ENCODE measurements at regions not wholly inside any gene's neighbourhood (a gene's known extent, or its start where the extent isn't known, plus 50 kb on each side); places are given as distances from the start of the nearest gene placed in this dataset.

- no peak for DNase-seq
These were observed 199.9 kb upstream of the NEIL3 start for GRCh38 chr4:177109769-177110168.

- DNase-seq: no peak
These were observed 193.5 kb upstream of the NEIL3 start for GRCh38 chr4:177116161-177116560.

DNA sequence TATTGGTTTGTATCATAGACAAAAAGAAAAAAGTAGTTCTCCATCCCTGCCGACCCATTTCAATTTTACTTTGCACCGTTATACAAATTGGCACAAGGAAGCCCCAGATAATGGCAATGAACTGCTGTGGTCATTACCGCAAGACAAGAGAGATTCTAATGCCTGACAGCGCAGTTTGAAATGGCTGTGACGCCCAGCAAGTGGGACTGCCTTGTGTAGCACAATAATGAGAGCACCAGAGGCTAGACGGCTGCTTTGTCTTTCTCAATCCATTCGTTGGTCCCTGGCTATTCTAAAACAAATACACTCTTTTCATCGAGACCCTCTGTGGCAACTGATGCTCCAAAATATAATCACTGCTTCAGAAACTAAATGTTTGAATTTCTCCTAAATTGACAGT, 192.4 kb upstream of the NEIL3 start:
- DNase-seq: no peak

DNA sequence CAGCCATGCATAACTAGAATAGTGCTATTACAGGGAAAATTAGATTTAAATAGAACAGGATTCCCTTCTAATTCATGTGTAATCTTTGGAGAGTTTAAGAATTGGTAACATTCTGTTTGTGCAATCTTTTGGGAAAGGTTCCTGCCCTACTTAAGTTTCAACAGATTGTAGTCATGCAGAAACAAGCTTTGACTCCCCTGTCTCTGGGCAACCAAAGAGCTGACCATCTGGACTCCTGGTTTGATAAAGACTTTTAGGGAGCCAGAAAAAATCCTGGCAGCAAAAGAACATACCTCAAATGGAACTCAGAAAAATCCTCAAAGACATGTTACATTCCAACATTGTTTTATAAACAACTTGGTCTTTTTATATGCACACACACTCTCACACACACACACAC, 191.1 kb upstream of the NEIL3 start:
- no peak for DNase-seq

- no peak for DNase-seq
These were observed 190.6 kb upstream of the NEIL3 start for GRCh38 chr4:177119021-177119471.

- no peak for DNase-seq
These were observed 190.0 kb upstream of the NEIL3 start for GRCh38 chr4:177119691-177120090.

DNA sequence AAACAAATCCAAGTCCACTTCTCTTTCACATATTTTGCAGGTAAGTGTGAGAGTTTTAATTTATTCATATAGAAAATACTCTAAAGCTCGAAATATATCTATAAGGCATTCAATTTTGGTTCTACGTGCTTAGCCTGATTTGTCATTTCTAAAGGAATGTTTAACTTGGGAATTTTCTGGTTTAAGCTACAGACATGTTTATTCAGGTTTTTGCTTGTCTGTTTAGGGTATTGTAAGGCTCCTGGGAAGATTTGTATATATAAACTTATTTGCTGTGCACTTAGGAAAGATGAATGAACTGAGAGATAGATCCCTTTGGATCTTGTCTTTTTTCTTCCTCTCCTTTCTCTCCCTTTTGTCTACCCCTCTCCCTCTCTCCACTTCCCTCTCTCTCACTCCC, 185.9 kb upstream of the NEIL3 start:
- DNase-seq: no peak

GRCh38 chr4:177124349-177125064, 185.2 kb upstream of the NEIL3 start:
- no peak for DNase-seq

DNA sequence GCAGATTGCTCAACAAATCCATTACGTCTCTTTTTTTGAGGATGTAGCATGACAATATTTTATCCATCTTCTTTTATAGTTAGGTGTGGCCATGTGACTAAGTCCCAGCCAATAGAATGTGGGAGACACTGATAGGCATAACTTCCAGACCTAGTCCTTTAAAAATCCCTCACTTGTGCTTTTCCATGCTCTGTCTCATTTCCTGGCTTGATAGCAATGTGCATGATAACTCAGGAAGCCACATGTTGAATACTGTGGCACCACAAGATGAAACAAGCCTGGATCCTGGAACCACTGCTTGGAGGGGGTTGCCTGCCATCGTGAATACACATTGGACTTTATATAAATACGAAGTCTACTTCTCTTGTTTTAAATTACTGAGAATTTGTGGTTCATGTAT, 184.0 kb upstream of the NEIL3 start:
- DNase-seq: no peak

DNA sequence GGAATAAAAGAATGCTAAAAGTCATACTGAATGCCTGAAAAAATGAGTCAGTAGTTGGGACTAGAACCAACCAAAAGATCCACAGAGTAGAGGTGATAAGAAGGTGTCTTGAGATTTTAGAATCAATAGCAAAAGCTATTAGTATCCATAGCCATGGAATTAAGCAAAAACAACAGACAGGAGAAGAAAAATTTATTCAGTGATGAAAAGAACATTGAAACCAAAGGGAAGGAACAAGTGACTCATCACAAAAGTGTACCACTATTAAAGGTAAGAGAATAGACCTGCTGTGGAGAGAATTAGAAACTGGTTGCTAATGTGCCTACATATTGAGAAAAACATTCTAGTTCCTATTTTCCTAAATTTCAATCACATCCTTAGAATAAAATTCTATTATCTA, 182.0 kb upstream of the NEIL3 start:
- DNase-seq: no peak

- DNase-seq: no peak
These were observed 181.4 kb upstream of the NEIL3 start for GRCh38 chr4:177128306-177128705.

DNA sequence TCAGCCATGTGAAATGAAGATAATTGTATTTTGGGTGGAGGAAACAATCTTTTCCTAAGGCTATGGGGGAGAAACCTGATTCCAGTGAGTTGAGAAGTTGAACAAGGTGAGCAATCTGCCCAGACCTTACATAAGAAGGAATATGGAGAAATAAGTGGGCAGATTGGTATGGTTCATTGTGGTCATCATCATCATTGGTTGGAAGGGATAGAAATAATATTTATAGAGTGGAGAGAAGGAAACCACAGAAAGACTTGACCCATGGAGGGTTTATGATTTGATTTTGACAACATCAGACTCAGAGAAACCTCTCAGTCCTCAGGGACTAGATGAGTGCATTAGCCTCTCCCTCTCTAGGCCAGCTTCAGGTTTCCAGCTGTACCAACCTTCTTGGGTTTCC, 177.9 kb upstream of the NEIL3 start:
- DNase-seq: no peak

GRCh38 chr4:177147668-177148067, 162.0 kb upstream of the NEIL3 start:
- no peak for DNase-seq

DNA sequence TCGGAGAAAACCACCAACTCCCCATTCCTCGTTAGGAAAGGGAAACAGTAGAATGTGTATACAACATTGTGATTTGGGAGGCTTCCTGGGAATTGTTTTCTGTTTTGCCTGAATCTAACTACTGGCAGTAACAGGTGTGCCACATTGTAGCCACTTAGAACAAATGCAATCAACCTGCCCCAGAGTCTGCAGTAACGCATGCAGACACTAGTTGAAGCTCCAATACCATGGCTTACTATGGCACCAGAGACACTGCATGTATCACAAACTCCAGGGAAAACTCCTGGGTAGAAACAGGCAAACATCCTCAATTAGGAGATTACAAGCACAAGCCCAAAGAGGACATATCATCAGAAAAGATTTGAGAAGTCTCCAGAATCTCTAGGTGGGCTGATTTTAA, 154.2 kb upstream of the NEIL3 start:
- no peak for DNase-seq

- DNase-seq: no peak
These were observed 150.1 kb upstream of the NEIL3 start for GRCh38 chr4:177159600-177159999.

DNA sequence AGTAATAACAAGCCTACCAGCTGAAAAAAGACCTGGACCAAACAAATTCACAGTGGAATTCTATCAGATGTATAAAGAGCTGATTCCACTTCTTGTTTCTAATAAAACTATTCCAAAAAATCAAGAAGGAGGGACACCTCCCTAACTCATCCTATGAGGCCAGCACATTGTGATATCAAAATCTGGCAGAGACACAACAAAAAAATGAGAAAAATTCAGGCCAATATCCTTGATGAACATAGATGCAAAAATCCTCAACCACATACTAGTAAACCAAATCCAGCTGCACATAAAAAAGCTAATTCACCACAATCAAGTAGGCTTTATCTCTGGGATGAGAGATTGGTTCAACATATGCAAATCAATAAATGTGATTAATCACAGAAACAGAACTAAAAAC, 147.9 kb upstream of the NEIL3 start:
- no peak for DNase-seq

- no peak for DNase-seq
These were observed 146.1 kb upstream of the NEIL3 start for GRCh38 chr4:177163532-177163931.

DNA sequence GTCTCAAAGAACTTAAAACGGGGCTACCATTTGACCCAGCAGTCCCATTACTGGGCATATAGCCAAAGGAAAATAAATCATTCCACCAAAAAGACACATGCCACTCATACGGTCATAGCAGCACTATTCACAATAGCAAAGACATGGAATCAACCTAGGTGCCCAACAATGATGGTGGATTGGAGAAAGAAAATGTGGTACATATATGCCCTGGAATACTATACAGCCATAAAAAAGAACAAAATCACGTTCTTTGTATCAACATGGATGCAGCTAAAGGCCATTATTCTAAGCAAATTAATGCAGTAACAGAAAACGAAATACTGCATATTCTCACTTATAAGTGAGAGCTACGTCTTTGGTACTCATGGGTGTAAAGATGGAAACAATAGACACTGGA, 138.1 kb upstream of the NEIL3 start:
- no peak for DNase-seq

- DNase-seq: no peak
These were observed 134.2 kb upstream of the NEIL3 start for GRCh38 chr4:177175473-177175872.

- DNase-seq: peak; percentile 43
These were observed 132.1 kb upstream of the NEIL3 start for GRCh38 chr4:177177541-177178081.

- DNase-seq: no peak
These were observed 131.4 kb upstream of the NEIL3 start for GRCh38 chr4:177178246-177178645.

DNA sequence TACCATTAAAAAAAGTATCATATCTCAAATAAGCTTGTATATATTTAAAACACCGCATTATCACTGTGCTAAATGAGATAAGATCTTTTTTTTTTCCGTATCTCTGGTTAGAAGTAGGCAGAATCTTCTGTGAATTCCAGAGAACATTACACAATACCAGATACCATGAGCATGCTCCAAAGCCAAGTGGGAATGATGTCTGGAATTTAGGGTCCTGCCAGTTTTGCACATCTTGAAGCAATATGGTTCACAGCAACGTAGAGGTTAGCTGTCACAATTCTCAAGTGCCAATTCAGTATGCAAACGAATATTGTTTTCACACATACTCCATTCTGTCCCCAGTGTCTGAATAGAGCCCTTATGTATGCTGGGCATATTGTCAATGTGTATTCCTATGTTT, 127.5 kb upstream of the NEIL3 start:
- DNase-seq: no peak

DNA sequence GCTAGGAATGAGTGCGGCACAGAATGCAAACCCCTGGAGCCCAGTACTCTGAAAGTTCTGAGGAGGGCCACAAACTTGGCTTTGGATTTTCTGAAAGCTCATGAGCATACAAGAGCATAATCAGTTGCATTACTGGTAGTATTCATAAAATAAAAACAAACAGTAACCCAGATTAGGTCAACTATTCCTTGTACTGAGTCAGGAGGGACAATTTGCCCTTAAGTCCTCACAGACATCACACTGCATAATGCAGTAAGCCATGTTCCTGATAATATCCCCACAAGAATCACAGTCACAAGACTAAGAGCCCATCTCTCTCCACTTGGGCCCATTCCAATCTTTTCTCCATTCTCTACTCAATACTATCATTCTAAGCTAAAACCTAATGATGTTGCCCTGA, 126.9 kb upstream of the NEIL3 start:
- DNase-seq: no peak

DNA sequence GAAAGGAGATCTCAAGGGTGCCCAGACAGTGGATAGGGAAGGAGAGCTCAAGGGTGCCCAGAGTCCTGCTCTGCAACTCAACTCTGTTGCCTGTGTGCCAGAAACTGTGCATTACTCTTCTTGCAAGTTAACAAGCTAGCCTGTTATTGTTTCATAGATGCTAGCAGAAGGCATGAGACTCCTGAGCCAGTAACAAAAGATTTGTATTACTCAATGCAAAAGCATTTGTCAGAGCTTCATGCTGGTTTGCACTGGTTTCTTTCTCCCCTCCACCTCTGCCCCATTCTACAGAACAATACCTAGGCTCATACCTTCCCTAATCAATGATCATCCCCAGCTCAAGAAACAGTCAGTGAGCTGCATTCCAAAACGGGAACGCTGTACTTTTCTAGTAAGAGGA, 124.5 kb upstream of the NEIL3 start:
- no peak for DNase-seq
